Neural cell (in vitro differentiated cells): ENCODE measurements at regions not wholly inside any gene's neighbourhood (a gene's known extent, or its start where the extent isn't known, plus 50 kb on each side); places are given as distances from the start of the nearest gene placed in this dataset.

ENCODE experiments used
- EZH2 ChIP-seq: fragments of 200-600, 300-800 bp; shearing (Covaris generic), sonication (generic); IDR thresholded peaks from 2 replicates; pipeline ENCODE4 v1.6.1; 2014; ENCODE audit warnings: antibody characterized with exemption, low read length, borderline replicate concordance, mild to moderate bottlenecking; ENCODE audit not compliant: insufficient read depth, poor library complexity, severe bottlenecking
- MXI1 ChIP-seq: fragments of 450-650 bp; conservative IDR thresholded peaks from 2 replicates; pipeline ENCODE4 v1.6.1; 2014; ENCODE audit warnings: antibody characterized with exemption, mild to moderate bottlenecking; ENCODE audit not compliant: poor library complexity, severe bottlenecking
- POLR2AphosphoS5 ChIP-seq: IDR thresholded peaks from 2 replicates; pipeline ENCODE4 v1.6.1; 2012
- TF ChIP-seq, protein P1 (sequence below): fragments of 450-650 bp; IDR thresholded peaks from 2 replicates; pipeline ENCODE4 v1.5.1; 2014; ENCODE audit warnings: antibody characterized with exemption, mild to moderate bottlenecking, moderate library complexity; ENCODE audit not compliant: poor library complexity, severe bottlenecking

DNA sequence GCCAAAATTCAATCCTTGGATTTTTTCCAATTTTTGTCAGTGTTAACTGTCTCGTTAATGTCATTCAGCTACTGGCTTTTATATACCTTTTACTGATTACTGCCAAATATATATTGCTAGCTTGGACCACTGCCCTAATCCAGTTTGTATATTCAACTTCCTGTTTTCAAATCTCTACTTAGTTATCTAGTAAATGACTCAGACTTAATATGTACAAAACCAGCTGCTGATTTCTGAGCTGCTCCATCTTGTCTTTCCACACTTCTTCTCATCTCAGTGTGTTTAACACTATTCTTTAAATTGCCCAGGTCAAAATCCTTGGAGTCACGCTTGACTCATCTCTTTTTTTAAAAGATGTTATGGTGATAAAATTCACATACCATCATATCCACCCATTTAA, 1196.7 kb downstream of the RAPGEF2 start:
- TF ChIP-seq, protein P1, sequence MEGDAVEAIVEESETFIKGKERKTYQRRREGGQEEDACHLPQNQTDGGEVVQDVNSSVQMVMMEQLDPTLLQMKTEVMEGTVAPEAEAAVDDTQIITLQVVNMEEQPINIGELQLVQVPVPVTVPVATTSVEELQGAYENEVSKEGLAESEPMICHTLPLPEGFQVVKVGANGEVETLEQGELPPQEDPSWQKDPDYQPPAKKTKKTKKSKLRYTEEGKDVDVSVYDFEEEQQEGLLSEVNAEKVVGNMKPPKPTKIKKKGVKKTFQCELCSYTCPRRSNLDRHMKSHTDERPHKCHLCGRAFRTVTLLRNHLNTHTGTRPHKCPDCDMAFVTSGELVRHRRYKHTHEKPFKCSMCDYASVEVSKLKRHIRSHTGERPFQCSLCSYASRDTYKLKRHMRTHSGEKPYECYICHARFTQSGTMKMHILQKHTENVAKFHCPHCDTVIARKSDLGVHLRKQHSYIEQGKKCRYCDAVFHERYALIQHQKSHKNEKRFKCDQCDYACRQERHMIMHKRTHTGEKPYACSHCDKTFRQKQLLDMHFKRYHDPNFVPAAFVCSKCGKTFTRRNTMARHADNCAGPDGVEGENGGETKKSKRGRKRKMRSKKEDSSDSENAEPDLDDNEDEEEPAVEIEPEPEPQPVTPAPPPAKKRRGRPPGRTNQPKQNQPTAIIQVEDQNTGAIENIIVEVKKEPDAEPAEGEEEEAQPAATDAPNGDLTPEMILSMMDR: no peak
- TF ChIP-seq POLR2AphosphoS5 (no peak), MXI1 (no peak), EZH2 (no peak)
